ENCODE measurements at regions not wholly inside any gene's neighbourhood (a gene's known extent, or its start where the extent isn't known, plus 50 kb on each side); places are given as distances from the start of the nearest gene placed in this dataset.
"Not testable (repeated sequence)": the region's sequence is repeated elsewhere in the genome, so short reads cannot be mapped to it uniquely, and the experiment has no call there.

GRCh38 chr21:8996487-8996968 is 1524.9 kb upstream of the TPTE start:
- in situ Hi-C loops (cut with MboI; ENCODE audit: low pct_unique_long_range_greater_than_20kb in 2 of 9, low sequenced_read_pairs in 9 of 9, unreplicated experiment in 9 of 9); ATAC-seq (replicated peaks in 6 of 8); H3K4me1 ChIP-seq (replicated peaks in 1 of 2); H3K4me3 ChIP-seq; H3K27ac ChIP-seq: not testable (repeated sequence)
- 0 to 17% (median 0%) methylated on average over 1 of the region's 1 CpG; no CpG with 5 or more reads in 5 of the 10 experiments for WGBS, 10 experiments

DNA sequence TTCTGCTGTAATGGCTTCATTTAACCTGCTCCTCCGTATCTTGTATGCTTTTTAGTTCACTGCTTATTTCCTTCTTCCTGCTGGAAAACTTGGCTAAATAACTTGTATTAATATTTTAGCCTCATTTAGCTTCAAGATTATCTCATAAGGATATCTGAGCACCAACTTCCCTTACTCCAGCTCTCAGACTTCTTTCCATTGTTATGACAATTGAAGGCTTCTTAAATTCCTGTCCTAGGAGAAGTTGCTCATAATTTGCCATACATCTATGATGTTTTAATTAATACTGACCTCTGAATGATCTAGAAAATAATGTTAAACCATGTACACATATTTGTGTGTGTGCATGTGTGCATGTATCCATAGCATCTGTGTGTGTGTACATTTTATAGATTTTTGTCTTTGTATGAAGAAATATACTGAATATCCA is 1524.4 kb upstream of the TPTE start:
- Histone ChIP-seq H3K4me3 (no peak overlapping the region), H3K4me1 (replicated peaks in 1 of 2) (no peaks in the 10 kb centered on the region), H3K27ac (no peak overlapping the region)
- WGBS, 10 experiments, result 0 to 33% (median 15%) methylated on average over 1 of the region's 1 CpG
- in situ Hi-C loops (cut with MboI; ENCODE audit: low pct_unique_long_range_greater_than_20kb in 2 of 9, low sequenced_read_pairs in 9 of 9, unreplicated experiment in 9 of 9), result no loop called here
- ATAC-seq (replicated peaks in 6 of 8), result no peak

DNA sequence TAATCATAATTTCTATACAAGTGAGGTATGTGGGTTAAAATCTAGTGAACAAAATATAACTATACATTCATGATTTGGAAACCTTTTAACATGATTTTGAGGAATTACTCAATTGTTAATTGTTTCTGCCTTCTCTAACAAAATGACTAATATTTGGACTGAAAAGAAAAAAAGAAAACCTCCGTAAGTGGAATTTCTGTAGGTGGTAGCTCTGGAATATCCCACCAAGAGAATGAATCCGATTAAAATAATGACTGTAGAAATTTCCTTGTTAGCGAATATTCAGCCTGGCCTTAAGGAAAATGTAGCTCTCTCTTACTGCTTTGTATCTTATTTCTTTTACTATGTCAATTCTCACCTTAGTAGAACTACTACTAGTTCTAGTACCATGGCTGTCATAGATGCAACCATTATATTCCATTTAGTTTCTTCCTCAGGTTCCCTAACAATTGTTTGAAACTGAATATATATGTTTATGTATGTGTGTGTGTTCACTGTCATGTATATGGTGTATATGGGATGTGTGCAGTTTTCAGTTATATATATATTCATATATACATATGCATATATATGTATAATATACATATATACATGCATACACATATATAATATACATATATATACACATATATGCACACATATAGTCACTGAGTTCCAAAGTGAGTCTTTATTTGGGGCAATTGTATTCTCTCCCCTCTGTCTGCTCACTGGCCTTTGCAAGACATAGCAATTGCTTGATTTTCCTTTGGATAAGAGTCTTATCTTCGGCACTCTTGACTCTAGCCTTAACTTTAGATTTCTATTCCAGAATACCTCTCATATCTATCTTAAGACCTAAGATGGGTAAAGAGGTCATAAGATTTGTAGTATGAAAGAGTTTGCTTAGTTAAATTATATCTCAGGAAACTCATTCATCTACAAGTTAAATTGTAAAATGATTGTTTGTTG is 1523.7 kb upstream of the TPTE start:
- H3K4me1 ChIP-seq (replicated peaks in 1 of 2); in situ Hi-C loops (cut with MboI; ENCODE audit: low pct_unique_long_range_greater_than_20kb in 2 of 9, low sequenced_read_pairs in 9 of 9, unreplicated experiment in 9 of 9); H3K4me3 ChIP-seq; ATAC-seq (replicated peaks in 6 of 8); H3K27ac ChIP-seq: not testable (repeated sequence)
- whole genome bisulfite sequencing, 10 experiments, result 6 to 47% (median 10%) methylated on average over 3 to 4 of the region's 4 CpGs

GRCh38 chr21:8998480-8998879 is 1522.9 kb upstream of the TPTE start:
- ATAC-seq (replicated peaks in 6 of 8); H3K4me3 ChIP-seq; H3K4me1 ChIP-seq (replicated peaks in 1 of 2); H3K27ac ChIP-seq; in situ Hi-C loops (cut with MboI; ENCODE audit: low pct_unique_long_range_greater_than_20kb in 2 of 9, low sequenced_read_pairs in 9 of 9, unreplicated experiment in 9 of 9): not testable (repeated sequence)
- 19 to 86% (median 42%) methylated on average over 1 of the region's 1 CpG for WGBS, 10 experiments

DNA sequence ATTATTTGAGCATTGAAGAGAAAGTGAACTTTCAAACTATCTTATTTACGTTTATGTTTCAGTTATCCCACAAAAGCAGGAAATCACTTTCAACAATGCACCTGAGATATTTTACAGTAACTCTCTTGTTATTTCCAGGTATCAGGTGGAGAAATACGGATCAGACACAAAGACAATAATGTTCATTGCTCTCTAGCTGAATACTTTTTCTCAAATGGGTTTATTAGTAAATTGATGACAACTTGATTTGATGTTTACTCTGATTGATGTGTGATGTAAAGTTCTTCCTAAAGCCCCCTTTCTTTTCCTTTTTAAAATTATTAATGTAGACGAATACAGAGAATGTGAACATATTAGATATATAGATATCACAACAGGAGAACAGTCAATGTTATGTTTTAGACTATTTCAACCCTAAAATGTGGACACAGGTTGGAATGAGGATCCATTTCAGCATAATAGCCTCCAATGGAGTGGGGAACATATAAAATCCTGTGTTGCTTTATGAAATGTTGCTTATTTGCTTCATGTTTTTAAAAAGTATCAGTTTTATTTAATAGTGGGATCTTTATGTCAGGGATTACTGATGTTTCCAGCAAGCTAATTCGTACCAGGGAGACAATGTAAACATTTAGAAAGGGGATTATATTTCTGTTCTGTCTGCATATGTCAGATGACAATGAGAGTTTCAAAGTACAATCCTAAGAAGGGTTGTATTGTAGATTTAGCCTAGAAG is 1522.3 kb upstream of the TPTE start:
- no peaks in the 10 kb centered on the region for H3K4me1 ChIP-seq (replicated peaks in 1 of 2)
- in situ Hi-C loops (cut with MboI; ENCODE audit: low pct_unique_long_range_greater_than_20kb in 2 of 9, low sequenced_read_pairs in 9 of 9, unreplicated experiment in 9 of 9), result no loop called here

GRCh38 chr21:9000132-9000531 is 1521.3 kb upstream of the TPTE start:
- 0% methylated on average over 1 of the region's 1 CpG; no CpG with 5 or more reads in 4 of the 10 experiments for WGBS, 10 experiments
- in situ Hi-C loops (cut with MboI; ENCODE audit: low pct_unique_long_range_greater_than_20kb in 2 of 9, low sequenced_read_pairs in 9 of 9, unreplicated experiment in 9 of 9); H3K4me1 ChIP-seq (replicated peaks in 1 of 2); ATAC-seq (replicated peaks in 6 of 8); H3K4me3 ChIP-seq; H3K27ac ChIP-seq: not testable (repeated sequence)

More for the DNA sequence above, 1522.3 kb upstream of the TPTE start:
- ATAC-seq (replicated peaks in 6 of 8), result no peak
- WGBS, 10 experiments, result 3 to 12% (median 9%) methylated on average over 4 of the region's 4 CpGs
- Histone ChIP-seq H3K4me3 (no peak overlapping the region), H3K27ac (no peak overlapping the region)

DNA sequence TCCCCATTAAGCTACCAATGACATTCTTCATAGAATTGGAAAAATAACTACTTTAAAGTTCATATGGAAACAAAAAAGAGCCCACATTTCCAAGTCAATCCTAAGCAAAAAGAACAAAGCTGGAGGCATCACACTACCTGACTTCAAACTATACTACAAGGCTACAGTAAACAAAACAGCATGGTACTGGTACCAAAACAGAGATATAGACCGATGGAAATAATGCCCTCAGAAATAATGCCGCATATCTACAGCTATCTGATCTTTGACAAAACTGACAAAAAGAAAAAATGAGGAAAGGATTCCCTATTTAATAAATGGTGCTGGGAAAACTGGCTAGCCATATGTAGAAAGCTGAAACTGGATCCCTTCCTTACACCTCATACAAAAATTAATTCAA is 1520.7 kb upstream of the TPTE start:
- ATAC-seq (replicated peaks in 6 of 8); H3K4me3 ChIP-seq; H3K27ac ChIP-seq; H3K4me1 ChIP-seq (replicated peaks in 1 of 2); in situ Hi-C loops (cut with MboI; ENCODE audit: low pct_unique_long_range_greater_than_20kb in 2 of 9, low sequenced_read_pairs in 9 of 9, unreplicated experiment in 9 of 9): not testable (repeated sequence)
- WGBS, 10 experiments, result 8 to 59% (median 27%) methylated on average over 2 of the region's 2 CpGs

DNA sequence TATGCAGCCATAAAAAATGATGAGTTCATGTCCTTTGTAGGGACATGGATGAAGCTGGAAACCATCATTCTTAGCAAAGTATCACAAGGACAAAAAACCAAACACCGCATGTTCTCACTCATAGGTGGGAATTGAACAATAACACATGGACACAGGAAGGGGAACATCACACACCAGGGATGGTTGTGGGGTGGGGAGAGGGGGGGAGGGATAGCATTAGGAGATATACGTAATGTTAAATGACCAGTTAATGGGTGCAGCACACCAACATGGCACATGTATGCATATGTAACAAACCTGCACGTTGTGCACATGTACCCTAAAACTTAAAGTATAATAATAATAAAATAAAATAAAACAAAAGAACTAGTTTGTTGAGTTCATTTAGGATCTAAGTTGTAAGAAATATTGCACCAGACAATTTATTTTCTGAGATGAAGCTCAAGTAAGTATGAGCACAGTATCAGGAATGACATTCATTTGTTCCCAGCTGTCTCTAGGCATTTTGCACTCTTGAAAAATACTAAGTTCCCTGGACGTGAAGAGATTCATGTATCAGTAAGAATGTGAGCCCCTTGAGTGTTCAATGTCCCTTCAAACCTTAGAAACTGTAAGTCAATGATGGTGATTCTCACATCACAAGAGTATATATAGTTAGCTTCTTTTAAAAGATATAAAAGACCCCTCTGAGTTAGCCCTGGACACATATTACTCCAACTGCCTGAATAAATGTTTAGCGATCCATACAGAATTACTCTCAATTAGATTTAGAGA is 1519.3 kb upstream of the TPTE start:
- in situ Hi-C loops (cut with MboI; ENCODE audit: low pct_unique_long_range_greater_than_20kb in 2 of 9, low sequenced_read_pairs in 9 of 9, unreplicated experiment in 9 of 9); ATAC-seq (replicated peaks in 6 of 8): not testable (repeated sequence)

GRCh38 chr21:9003909-9004814 is 1517.2 kb upstream of the TPTE start:
- ATAC-seq (replicated peaks in 6 of 8); H3K4me1 ChIP-seq (replicated peaks in 1 of 2); in situ Hi-C loops (cut with MboI; ENCODE audit: low pct_unique_long_range_greater_than_20kb in 2 of 9, low sequenced_read_pairs in 9 of 9, unreplicated experiment in 9 of 9); H3K27ac ChIP-seq; H3K4me3 ChIP-seq: not testable (repeated sequence)
- 10 to 52% (median 25%) methylated on average over 5 to 7 of the region's 7 CpGs for WGBS, 10 experiments

More for the DNA sequence above, 1519.3 kb upstream of the TPTE start:
- not testable (repeated sequence) for H3K27ac ChIP-seq; H3K4me1 ChIP-seq (replicated peaks in 1 of 2); H3K4me3 ChIP-seq
- 27 to 52% (median 38%) methylated on average over 3 to 5 of the region's 5 CpGs for WGBS, 10 experiments

GRCh38 chr21:9004815-9005518 is 1516.4 kb upstream of the TPTE start:
- H3K4me3 ChIP-seq; in situ Hi-C loops (cut with MboI; ENCODE audit: low pct_unique_long_range_greater_than_20kb in 2 of 9, low sequenced_read_pairs in 9 of 9, unreplicated experiment in 9 of 9); H3K4me1 ChIP-seq (replicated peaks in 1 of 2); ATAC-seq (replicated peaks in 6 of 8); H3K27ac ChIP-seq: not testable (repeated sequence)
- 12 to 50% (median 31%) methylated on average over 2 to 3 of the region's 3 CpGs for WGBS, 10 experiments

DNA sequence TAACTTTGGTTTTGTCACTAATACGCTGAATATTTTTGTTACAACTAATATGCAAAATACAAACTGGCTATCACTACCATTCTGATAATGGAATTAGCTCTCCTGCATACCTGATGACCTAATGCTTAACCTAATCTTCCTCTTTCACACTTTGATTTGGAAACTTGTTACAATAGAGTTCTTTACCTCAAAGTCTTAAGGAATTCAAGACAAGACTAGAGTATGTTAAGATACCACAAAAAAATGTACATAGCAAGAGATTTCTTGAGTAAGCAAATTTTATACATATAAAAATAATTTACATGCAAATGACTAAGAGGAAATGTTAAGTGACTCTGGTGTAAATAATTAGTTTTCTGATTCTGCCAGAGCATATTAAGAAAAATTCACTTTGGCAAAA is 1515.7 kb upstream of the TPTE start:
- 0 to 33% (median 15%) methylated on average over 1 of the region's 1 CpG for WGBS, 10 experiments

GRCh38 chr21:9006111-9006510 is 1515.3 kb upstream of the TPTE start:
- ATAC-seq (replicated peaks in 6 of 8); H3K4me1 ChIP-seq (replicated peaks in 1 of 2); H3K4me3 ChIP-seq; H3K27ac ChIP-seq; in situ Hi-C loops (cut with MboI; ENCODE audit: low pct_unique_long_range_greater_than_20kb in 2 of 9, low sequenced_read_pairs in 9 of 9, unreplicated experiment in 9 of 9): not testable (repeated sequence)

More for the DNA sequence above, 1515.7 kb upstream of the TPTE start:
- in situ Hi-C loops (cut with MboI; ENCODE audit: low pct_unique_long_range_greater_than_20kb in 2 of 9, low sequenced_read_pairs in 9 of 9, unreplicated experiment in 9 of 9); H3K4me1 ChIP-seq (replicated peaks in 1 of 2); ATAC-seq (replicated peaks in 6 of 8); H3K27ac ChIP-seq; H3K4me3 ChIP-seq: not testable (repeated sequence)
